NCI-H2107 treated with DMSO at 0.1 percent for 48 hours (cell line): ENCODE measurements at regions not wholly inside any gene's neighbourhood (a gene's known extent, or its start where the extent isn't known, plus 50 kb on each side); places are given as distances from the start of the nearest gene placed in this dataset.
"Not testable (repeated sequence)": the region's sequence is repeated elsewhere in the genome, so short reads cannot be mapped to it uniquely, and the experiment has no call there.

ENCODE experiments used
- DNase-seq: peaks from one replicate; lab custom pipeline; 2025; ENCODE audit not compliant: unreplicated experiment; lab: John Stamatoyannopoulos, UW

DNA sequence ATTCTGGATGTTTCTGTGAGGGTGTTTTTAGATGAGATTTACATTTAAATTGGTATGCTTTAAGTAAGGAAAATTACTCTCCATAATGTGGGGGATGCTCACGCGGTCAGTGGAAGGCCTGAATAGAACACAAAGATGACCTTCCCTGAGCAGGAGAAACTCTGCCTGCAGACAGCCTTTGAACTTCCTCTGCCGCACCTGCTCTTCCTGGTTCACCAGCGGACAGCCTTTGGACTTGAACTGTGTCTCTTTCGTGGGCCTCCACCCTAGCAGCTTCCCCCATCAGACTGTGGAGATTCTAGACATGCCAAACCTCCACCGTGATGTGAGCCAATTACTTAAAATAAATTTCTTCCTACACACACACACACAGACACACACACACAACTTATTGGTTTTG lies 210.7 kb downstream of the EFCAB11 start:
- no peak for DNase-seq

DNA sequence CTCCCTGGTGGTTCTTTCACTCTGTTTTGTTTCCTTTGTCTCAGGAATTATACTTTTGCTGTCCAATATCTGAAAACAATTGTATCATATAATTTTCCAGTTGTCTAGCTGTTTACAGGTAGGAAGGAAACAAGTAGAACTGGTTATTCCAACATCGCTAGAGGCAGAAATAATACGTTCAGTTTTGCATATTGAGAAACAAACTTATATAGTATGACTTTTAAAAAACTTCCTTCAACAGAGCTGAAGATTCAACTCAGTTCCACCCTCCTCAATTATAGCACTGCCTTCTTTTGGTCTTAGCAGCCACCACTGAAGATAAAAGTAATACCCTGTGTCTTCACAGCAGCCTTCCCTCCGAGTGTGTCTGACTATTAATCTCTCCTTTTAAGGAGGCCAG lies 214.3 kb downstream of the EFCAB11 start:
- no peak for DNase-seq

DNA sequence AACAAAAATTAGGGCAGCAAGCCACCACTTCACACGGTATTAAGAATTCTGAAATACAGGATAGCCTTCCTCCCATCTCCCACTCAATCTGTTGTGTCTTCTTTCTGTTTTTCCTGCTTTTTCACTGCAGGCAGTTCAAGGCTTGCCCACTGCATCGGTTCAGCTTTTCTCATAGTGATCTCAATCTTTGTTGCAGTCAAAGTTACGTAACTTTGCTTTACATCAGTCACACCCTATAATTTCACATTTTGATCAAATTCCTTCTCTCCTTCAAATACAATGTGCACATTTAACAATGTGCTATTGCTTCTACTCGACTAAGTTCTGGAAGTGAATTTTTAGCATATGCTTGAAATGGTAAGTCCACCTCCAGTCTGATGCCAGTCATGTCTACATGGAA lies 217.6 kb downstream of the EFCAB11 start:
- no peak for DNase-seq

DNA sequence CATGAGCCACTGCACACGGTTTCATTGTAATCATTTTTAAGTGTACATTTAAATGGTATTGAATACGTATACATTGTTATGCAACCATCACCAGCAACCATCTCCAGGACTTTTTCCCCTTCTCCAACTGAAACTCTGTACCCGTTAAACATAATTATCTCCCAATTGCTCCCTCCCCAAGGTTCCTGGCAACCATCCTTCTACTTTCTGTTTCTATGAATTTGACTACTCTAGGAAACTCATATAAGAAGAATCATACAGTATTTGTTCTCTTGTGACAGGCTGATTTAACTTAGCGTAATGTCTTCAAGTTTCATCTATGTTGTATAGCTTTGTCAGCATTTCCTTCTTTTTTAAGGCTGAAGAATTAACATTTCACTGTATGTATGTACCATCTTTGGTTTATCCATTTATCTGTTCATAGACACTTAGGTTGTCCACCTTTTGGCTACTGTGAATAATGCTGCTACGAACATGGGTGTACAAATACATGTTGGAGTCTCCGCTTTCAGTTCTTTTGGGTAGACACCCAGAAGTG lies 223.1 kb downstream of the EFCAB11 start:
- DNase-seq = no peak

DNA sequence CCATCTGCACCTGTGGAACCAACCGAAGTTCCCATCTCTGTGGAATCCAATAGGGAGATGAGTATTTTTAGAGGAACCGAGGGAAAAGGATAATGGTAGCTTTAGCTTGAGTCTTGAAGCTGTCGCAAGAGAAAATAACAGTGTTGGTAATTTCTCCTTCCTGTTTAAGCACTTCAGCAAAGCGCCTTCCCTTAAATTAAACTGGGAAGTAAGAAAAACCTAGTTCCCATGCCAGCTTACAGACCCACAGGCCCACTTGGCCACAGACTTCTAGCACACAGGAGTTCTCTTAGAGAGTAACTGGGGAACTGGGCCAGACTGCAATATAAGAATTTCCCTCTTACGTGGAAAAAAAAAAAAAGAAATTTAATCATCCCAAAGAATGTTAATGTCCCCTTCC lies 223.8 kb downstream of the EFCAB11 start:
- no peak for DNase-seq

DNA sequence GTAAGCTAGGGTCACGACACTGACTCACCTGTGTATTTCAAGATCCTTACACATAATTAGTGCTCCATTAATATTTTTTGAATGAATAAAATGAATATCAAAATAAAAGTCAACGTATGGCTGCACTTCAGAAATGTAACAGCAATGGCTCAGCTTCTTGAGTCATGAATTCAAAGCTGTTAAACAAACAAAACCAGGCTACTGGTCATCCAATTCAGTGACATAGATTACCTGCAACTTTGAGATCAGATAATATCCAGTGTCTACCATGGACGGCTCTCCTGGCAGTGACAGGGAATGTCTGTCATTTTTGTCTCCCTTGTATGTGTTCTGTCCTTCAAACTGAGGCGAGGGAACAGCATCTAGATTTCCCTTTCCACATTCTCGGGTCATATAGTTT lies 225.6 kb downstream of the EFCAB11 start:
- DNase-seq = no peak

DNA sequence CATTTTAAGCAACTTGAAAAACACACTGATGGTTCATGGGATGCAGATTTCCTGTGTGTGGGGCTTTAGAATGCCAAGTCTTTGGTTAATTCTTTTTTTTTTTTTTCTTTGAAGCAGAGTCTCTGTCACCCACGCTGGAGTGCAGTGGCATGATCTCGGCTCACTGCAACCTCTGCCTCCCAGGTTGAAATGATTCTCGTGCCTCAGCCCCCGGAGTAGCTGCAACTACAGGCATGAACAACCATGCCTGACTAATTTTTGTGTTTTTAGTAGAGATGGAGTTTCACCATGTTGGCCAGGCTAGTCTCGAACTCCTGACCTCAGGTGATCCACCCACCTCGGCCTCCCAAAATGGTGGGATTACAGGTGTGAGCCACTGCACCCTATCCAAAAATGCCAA lies 228.3 kb downstream of the EFCAB11 start:
- DNase-seq = not testable (repeated sequence)

DNA sequence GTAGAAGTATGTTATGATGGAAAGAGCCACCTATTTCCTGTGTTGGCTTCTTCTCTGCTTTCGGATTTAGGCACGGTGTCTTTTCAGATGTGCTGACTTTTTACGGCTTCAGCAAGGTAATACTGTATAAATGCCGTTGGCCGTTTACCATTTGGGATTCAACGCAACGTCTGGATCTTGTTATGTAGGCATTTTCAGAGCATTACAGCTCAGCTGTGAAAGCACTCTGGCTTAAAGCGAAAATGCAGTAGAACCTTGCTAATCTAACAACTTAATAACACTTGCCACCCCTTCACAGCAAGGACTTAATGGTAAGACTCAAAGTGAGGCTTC lies 229.9 kb downstream of the EFCAB11 start:
- DNase-seq = no peak

DNA sequence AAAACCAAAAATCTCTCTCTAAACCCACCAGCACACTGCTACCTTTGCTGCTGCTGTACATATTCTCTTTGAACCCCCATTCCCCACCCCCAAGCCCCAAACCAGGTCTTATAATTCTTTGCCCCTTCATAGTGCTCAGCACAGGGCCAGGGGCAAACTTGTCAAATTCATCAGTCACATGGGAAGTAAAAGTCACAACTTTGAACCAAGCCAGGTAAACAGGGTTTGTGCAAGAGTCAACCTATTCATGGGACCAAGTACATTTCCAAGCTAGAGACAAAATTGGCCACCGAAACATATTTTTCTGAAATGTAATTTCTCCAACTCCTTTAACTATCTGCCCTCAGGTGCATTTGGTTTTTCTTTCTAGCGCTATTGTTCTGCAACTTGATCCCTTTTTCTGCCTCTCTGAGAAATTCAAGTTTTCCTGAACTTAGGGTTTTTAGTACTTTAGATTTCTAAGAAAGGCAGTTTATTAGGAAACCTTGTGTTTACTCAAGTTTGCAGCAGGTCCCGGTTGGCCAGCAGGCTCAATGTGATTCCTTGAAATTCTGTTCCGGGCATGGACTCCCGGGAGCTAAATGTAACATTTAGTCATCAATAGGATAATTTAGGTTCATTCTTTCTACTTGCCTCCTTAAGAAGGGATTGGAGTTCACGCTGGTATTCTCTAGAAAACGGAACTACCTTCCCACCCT lies 230.5 kb downstream of the EFCAB11 start:
- DNase-seq = no peak

DNA sequence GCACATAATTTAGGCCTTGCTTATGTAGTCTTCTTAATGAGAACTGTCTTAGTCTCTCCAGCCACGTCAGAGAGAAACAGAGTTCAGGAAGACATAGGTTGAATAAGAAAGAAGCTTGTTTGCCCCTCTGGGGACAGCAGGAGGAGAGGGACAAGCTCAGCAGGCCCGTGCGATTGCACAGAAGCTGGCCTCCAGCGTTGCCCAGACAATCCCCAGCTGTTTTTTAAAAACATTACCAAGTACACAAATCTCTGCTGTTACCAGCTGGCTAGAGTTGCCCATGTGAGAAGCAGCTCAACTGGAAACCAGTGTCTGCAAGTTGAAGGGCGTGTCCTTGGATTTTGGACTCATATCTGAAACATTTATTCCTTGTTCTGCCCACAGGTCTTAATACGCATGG lies 232.6 kb downstream of the EFCAB11 start:
- no peak for DNase-seq

DNA sequence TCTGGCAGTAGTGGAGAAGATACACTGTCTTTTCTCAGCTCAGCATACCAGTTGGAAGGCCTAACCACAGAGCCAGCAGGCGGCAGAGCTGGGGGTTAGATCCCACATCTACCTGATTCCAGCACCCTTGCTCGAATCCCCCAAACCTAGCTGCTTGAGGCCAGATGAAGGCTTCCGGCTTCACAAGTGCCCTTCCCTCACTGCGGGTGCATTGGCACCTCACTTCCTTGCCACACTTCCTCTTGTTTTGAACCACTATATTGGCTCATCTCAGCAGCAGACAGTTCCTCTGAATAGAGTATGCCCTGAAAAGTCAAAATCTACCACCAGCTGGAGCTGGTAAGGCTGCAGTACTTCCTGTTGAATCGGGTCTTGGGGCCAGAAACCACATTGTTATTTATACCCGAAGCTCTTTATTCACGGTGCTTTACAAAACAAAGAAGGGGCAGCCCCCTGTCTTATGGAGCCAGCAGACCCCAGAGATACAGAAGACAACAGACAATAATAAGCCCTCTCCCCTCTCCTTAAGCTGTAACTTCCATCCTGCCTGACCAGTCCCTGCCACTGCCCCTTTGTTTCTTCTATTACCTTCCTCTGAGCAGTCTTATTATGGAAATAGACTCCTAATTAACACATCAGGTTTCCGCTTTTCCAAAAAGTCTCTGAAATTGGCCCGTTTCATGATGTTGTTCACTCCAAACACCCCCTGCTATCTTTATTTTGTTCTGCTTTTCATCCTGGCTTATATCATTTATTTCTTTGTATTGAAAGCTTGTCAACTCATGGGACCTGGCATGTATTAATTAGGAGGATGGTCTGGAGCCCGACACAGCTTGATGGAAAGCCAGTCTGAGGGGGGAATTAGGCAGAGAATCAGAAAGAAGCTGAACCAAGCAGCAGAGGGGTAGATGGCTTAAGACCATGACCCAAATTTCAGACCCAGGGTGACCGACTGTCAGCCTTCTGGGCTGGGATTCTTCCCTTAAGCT lies 233.5 kb downstream of the EFCAB11 start:
- DNase-seq = no peak

DNA sequence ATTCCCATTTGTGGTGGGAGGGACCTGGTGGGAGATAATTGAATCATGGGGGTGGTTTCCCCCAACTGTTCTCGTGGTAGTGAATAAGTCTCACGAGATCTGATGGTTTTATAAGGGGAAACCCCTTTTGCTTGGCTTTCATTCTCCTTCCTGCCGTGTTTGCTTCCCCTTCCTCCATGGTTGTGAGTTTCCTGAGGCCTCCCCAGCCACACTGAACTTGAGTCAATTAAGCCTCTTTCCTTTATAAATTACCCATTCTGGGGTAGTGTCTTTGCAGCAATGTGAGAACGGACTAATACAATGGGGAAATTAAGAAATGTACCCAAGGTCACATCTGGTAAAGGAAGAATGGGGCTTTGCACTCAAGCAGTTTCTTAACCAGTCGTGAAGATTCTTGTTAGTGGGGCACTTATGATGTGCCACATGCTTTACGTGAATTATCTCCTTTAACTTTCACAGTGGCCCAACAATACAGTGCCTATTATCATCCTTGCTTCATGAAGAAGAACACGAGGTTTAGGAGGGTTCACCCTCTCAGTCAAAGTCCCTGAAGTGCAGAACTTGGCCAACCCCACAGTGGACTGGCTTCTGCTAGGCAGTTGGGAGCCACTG lies 234.3 kb downstream of the EFCAB11 start:
- no peak for DNase-seq

DNA sequence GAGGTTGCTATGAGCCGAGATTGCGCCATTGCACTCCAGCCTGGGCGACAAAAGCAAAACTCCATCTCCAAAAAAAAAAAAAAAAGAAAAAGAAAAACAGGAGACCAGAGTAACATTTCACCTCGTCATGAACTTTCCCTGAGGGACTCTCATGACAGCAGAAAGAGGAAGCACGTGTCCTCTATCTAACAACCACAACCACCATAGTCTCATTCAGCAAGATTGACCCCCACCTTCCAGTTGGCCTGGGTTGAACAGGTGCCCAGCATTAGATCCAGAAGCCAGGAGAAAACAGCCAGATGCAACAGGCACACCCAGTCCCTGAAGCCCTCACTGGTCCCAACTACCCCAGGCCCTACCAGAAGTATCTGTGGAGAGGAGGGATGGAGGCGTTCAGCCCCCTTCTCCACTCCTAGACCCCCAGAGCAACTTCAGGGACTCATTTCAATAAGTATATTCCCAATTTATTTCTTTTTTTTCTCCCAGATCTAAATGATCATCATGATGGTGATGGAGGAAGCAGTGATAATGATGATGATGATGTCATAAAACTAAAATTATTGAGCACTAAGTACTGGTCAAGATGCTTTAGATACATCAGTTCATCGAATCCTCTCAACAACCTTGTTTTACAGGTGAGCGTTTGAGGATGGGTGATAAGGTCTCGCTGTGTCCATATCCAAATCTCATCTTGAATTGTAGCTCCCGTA lies 235.0 kb downstream of the EFCAB11 start:
- no peak for DNase-seq

DNA sequence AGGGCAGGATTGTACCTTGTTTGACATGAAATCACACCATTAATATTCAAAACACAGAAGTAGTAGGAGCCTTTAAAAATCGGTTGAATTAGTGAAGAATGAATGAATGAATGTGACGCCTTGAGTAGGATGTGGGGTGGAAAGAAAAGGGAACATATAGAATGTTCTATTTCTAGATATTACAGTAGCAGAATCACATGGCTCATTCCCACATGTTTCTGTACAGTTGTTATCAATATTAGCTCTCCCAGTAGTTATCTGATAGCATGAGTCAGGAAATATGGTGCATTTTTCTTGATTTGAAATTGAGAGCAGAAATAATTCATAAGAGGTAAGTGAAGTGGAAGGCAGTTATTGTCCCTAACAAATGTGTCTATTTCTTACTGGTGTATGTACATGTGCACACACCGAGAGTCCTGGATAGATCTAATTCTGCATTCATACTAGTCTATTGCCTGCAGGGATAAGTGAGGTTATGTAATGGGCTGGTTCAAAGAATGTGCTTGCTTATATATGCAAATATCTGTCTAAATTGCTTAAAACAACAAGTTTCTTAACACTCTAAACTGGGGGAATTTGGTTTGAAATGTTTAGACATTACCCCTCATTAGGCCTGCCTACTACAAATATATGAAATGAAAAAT lies 245.4 kb downstream of the EFCAB11 start:
- no peak for DNase-seq

DNA sequence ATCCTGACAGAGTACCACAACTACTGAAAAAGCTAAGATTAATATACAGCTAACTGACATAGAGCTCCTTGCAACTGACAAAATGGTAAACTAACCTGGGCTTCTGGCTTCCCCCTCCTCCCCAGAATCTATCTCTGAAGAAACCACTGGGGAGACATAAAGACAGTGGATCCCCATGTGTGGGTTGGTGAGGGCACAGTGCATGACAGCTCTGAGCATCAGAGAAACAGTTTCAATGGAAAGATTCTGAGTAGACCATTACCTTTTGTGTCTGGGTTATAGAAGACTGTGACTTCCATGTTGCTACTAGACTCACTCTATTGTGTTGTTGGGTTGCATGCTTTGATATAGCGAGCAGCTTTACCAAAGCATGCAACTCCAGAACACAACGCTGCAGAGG lies 247.4 kb downstream of the EFCAB11 start:
- DNase-seq = no peak

DNA sequence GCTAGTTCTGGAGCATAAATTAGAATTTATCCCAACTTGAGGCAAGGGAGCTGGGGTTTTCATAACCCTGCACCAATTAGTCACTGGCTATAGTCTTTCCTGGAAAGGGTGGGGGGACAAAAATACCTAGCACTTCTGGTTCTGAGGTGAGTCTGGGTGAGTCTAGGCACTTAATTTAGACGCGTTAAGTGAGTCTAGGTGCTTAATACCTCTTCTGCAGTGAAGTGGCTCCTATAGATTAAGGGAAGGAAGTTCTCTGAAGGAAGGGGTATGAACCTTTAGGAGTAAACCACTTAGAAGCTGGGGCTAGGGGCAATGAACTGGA lies 251.7 kb downstream of the EFCAB11 start:
- no peak for DNase-seq

DNA sequence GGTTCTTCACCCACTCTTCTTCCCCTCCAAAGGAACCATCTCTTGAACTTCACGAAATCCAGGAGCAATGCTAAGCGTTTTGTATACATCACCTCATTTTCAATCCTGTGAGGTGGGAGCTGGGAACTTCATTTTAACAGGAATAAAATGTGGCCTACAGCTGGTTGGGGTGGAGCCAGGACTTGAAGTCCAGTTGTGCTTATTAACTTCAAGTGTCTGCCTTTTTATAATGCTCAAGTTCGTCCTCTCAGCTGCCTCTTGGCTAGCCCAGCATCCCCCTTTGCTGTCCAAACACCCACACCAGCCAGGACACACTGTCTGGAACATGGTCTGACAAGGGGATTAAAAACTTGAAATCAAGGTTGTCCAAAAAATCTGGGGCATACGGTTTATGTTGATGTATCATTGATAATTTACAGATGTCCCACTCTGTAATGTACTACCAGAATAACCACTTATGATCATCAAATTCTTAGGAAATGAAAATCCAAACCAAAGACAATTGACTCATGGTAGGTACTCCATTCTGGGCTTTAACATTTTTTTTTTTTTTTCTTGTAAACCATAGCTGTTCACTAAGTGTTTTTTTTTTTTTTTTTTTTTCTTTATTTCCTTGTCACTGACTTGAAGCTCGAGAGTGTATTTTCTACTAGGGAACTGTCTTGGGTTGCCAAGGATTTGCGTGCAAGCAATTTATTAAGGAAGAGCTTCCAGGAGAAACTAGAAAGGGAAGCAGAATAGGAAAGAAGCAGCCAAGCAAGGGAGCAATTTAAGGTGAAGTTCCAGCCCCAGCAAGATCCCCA lies 252.3 kb downstream of the EFCAB11 start:
- DNase-seq = peak; percentile 29

DNA sequence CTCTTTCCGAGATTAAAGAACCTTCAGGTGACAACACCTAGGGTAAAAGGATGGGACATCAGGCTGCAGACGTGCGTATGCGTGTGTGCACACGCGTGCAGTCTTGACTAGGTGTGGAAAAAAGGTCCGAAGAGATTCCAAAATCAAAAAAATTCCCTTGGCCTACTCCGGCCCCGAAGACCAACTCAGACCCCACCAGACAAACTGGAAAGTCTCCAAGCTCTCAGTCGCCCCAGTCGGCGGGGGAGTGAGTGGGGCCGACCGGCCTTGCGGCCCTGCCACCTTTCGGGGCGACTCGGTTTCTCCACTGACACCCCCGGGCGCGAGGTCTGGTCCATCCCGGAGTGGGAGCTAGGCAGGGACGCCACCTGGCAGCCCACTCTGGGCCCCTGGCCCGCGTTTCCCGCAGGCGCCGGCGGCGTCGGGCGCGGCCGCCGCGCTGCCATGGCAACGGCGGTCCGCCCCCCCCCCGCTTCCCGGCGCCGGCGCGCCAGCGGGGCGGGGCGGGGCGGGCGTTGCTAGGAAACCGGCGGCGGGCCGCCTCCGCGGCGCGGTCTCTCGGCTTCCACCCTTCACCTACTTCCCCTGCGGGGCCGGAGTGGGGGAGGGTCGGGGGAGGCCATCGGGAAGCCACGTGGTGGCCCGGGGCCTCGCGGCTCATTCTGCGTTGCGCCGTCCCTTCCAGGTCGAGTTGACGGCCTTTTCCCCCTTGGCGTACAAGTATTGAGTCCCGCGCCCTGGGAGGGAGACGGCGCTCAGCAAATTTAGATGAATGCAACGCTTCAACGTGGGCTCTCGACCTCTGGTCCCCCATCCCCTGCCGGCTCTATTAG lies 253.1 kb downstream of the EFCAB11 start:
- peak; percentile 32 for DNase-seq

DNA sequence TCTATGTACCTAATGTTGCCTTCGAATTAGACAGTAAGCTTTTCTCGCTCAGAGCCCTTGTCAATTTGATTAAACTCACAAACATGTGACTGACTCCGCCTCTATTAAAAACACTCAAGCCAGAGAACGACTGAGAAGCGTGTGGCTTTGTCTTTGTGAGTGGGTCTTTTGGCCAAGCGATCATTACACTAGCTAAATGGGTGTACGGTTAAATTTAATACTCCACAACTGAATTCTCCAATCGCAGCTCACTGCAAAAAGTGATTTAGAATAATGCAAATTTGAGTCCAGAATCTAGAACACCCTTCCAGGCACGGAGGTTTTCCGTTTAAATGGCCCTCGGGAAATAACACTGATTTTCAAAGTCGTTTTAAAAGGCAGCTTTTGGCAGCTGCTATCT lies 253.7 kb downstream of the EFCAB11 start:
- DNase-seq = peak; percentile 44
